Mesenchymal stem cell (in vitro differentiated cells and primary cell): ENCODE measurements at regions not wholly inside any gene's neighbourhood (a gene's known extent, or its start where the extent isn't known, plus 50 kb on each side); places are given as distances from the start of the nearest gene placed in this dataset.
"Not testable (repeated sequence)": the region's sequence is repeated elsewhere in the genome, so short reads cannot be mapped to it uniquely, and the experiment has no call there.

Experiments
- DNase-seq: peaks from one replicate; pipeline ENCODE4 v3.0.0-alpha.2; 2013
- H2AFZ ChIP-seq: one replicate; pipeline ENCODE4 v1.6.1; 2013; ENCODE audit warnings: low read depth, mild to moderate bottlenecking, control low read depth, inconsistent platforms, low read length, moderate library complexity
- H2AK5ac ChIP-seq: 2 replicates; pipeline ENCODE4 v1.6.1; 2013; ENCODE audit warnings: low read length, moderate library complexity, mild to moderate bottlenecking, inconsistent platforms; ENCODE audit not compliant: severe bottlenecking
- H2BK120ac ChIP-seq: one replicate; pipeline ENCODE4 v1.6.1; 2013; ENCODE audit warnings: low read depth, mild to moderate bottlenecking, inconsistent platforms, low read length, moderate library complexity
- H2BK12ac ChIP-seq, 2 experiments: one replicate each; pipeline ENCODE4 v1.6.1; 2013; ENCODE audit warnings: inconsistent platforms in 2 of 2, low read length in 2 of 2, mild to moderate bottlenecking in 2 of 2, moderate library complexity in 2 of 2, control low read depth in 1 of 2
- H2BK15ac ChIP-seq: one replicate; pipeline ENCODE4 v1.6.1; 2013; ENCODE audit warnings: mild to moderate bottlenecking, low read depth, inconsistent platforms; ENCODE audit not compliant: poor library complexity, severe bottlenecking
- H2BK5ac ChIP-seq: 2 replicates; pipeline ENCODE4 v1.6.1; 2013; ENCODE audit warnings: low read depth, mild to moderate bottlenecking, low read length, control low read depth, inconsistent platforms; ENCODE audit not compliant: poor library complexity, severe bottlenecking
- H3K14ac ChIP-seq, 2 experiments: one replicate each; pipeline ENCODE4 v1.6.1; 2013; ENCODE audit warnings: inconsistent platforms in 2 of 2, low read length in 2 of 2, control low read depth in 1 of 2, mild to moderate bottlenecking in 1 of 2, moderate library complexity in 1 of 2
- H3K18ac ChIP-seq, 2 experiments: one replicate each; pipeline ENCODE4 v1.6.1; 2013; ENCODE audit warnings: inconsistent platforms in 2 of 2, low read length in 2 of 2, control low read depth in 1 of 2, low read depth in 1 of 2, mild to moderate bottlenecking in 1 of 2
- H3K23ac ChIP-seq, 2 experiments: one replicate each; pipeline ENCODE4 v1.6.1; 2013; ENCODE audit warnings: inconsistent platforms in 2 of 2, low read length in 2 of 2, mild to moderate bottlenecking in 2 of 2, moderate library complexity in 2 of 2, control low read depth in 1 of 2
- H3K27ac ChIP-seq: 2 replicates; pipeline ENCODE4 v1.5.1; 2013; ENCODE audit warnings: mild to moderate bottlenecking, moderate library complexity, low read length, control low read depth, inconsistent platforms; ENCODE audit not compliant: poor library complexity, severe bottlenecking
- H3K27me3 ChIP-seq, 2 experiments: 2 replicates each; pipeline versions ENCODE4 v1.6.1 to v1.7.0; 2013; ENCODE audit warnings: low read length in 2 of 2, mild to moderate bottlenecking in 2 of 2, moderate library complexity in 2 of 2, control low read depth in 1 of 2, inconsistent platforms in 1 of 2; ENCODE audit not compliant: control insufficient read depth in 1 of 2, insufficient read depth in 1 of 2
- H3K36me3 ChIP-seq, 2 experiments: 2 replicates each; pipeline versions ENCODE4 v1.6.1 to v1.7.0; 2013; ENCODE audit warnings: low read length in 2 of 2, control low read depth in 1 of 2, inconsistent platforms in 1 of 2, low read depth in 1 of 2, mild to moderate bottlenecking in 1 of 2; ENCODE audit not compliant: insufficient read depth in 2 of 2, control insufficient read depth in 1 of 2
- H3K4ac ChIP-seq, 2 experiments: one replicate each; pipeline ENCODE4 v1.6.1; 2013; ENCODE audit warnings: inconsistent platforms in 2 of 2, low read length in 2 of 2, mild to moderate bottlenecking in 2 of 2, moderate library complexity in 2 of 2, control low read depth in 1 of 2, low read depth in 1 of 2
- H3K4me1 ChIP-seq: 2 replicates; pipeline ENCODE4 v1.6.1; 2013; ENCODE audit warnings: low read depth, low read length, control low read depth; ENCODE audit not compliant: control insufficient read depth, insufficient read depth
- H3K4me2 ChIP-seq: 2 replicates; pipeline ENCODE4 v1.6.1; 2013; ENCODE audit warnings: low read length, mild to moderate bottlenecking, inconsistent platforms; ENCODE audit not compliant: poor library complexity, severe bottlenecking
- H3K4me3 ChIP-seq, 2 experiments: 2 replicates each; pipeline versions ENCODE4 v1.5.1 to v1.7.0; 2013; ENCODE audit warnings: low read length in 2 of 2, mild to moderate bottlenecking in 2 of 2, control low read depth in 1 of 2, low read depth in 1 of 2; ENCODE audit not compliant: insufficient read depth in 1 of 2
- H3K79me1 ChIP-seq: replicated peaks from 2 replicates; pipeline ENCODE4 v1.6.1; 2013; ENCODE audit warnings: mild to moderate bottlenecking, control low read depth, low read length, inconsistent platforms; ENCODE audit not compliant: poor library complexity, severe bottlenecking
- H3K9ac ChIP-seq: 2 replicates; pipeline ENCODE4 v1.7.0; 2013; ENCODE audit warnings: mild to moderate bottlenecking, low read length, moderate library complexity
- H3K9me3 ChIP-seq: 2 replicates; pipeline ENCODE4 v1.7.0; 2013; ENCODE audit warnings: mild to moderate bottlenecking, low read length; ENCODE audit not compliant: control insufficient read depth
- H4K8ac ChIP-seq: one replicate; pipeline ENCODE4 v1.6.1; 2013; ENCODE audit warnings: inconsistent platforms, mild to moderate bottlenecking, low read length, moderate library complexity
- H4K91ac ChIP-seq: one replicate; pipeline ENCODE4 v1.6.1; 2013; ENCODE audit warnings: mild to moderate bottlenecking, low read length, inconsistent platforms
- WGBS: methylation state at CpG from one replicate; pipeline ENCODE4 v1.1.7; 2013; ENCODE audit warnings: mixed read lengths; 5-methylcytosine and 5-hydroxymethylcytosine counted together

DNA sequence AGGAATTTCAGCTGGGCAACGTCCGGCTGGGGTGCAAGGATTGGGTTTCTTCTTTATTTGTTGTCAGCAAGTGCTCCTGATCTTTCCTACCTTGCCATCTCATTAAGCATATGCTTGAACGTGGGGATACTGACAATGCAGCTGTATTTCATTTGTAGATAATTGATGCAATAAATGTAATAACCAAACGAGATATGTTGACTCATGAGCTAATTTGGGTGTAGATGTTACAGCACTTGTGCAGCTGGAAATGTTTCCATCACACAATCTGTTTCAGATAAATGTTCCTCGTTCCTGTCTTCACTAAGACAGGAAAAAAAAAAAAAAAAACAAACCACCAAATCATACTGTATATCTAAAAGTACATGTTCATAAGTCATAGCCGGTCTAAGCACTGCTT is 123.8 kb downstream of the DMRT2 start:
- no peak overlapping the region for H3K27ac ChIP-seq
- DNase-seq: no peak
- H2AFZ ChIP-seq: no peak overlapping the region
- H3K27me3 ChIP-seq: no peaks in the 10 kb centered on the region
- 52% methylated on average over 5 of the region's 6 CpGs for WGBS
- no peak overlapping the region for H4K91ac ChIP-seq
- peaks cover 6% of the 10 kb centered on the region for H3K9me3 ChIP-seq
- H3K79me1 ChIP-seq: no peaks in the 10 kb centered on the region
- no peak overlapping the region for H3K4me3 ChIP-seq
- H3K9ac ChIP-seq: no peak overlapping the region
- no peak overlapping the region for H2BK12ac ChIP-seq
- H3K23ac ChIP-seq: no peak overlapping the region
- H3K14ac ChIP-seq: no peak overlapping the region
- H3K4me2 ChIP-seq: no peak overlapping the region
- H3K4ac ChIP-seq: no peak overlapping the region
- no peak overlapping the region for H2AK5ac ChIP-seq
- H3K18ac ChIP-seq: no peak overlapping the region
- H3K36me3 ChIP-seq: no peaks in the 10 kb centered on the region
- H2BK5ac ChIP-seq: no peak overlapping the region
- no peak overlapping the region for H4K8ac ChIP-seq
- no peaks in the 10 kb centered on the region for H3K4me1 ChIP-seq
- H2BK120ac ChIP-seq: no peak overlapping the region
- H2BK15ac ChIP-seq: no peak overlapping the region

DNA sequence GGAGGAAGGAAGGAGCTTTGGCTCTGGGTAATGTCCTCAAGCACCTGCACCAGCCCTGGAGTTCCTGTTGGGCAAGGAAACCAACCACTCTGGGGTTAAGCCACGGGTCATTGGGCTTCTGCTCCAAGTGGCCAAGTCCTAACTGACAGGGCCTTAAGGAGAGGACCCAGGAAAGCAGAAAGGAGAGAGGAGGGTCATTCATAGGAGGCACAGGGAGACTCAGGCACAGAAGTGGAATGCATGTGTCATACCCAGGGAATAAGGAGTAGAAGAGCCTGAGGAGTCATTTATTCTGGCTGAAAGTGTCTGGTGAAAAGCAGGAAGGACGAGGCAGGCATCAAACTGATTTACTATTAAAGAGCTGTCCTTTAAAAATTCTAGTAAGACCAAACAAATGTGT is 129.2 kb downstream of the DMRT2 start:
- Histone ChIP-seq H2BK12ac (no peak overlapping the region), H3K23ac (no peak overlapping the region), H4K8ac (no peak overlapping the region), H2AK5ac (no peak overlapping the region), H2BK15ac (no peak overlapping the region), H3K36me3 (no peaks in the 10 kb centered on the region), H3K18ac (no peak overlapping the region), H3K4ac (no peak overlapping the region), H3K14ac (no peak overlapping the region), H3K27me3 (no peaks in the 10 kb centered on the region), H3K9me3 (no peaks in the 10 kb centered on the region), H3K79me1 (no peaks in the 10 kb centered on the region), H3K4me3 (no peak overlapping the region), H4K91ac (no peak overlapping the region), H3K9ac (no peak overlapping the region), H2BK5ac (no peak overlapping the region), H3K4me2 (no peak overlapping the region), H3K4me1 (no peaks in the 10 kb centered on the region), H2BK120ac (no peak overlapping the region), H3K27ac (no peak overlapping the region), H2AFZ (no peak overlapping the region)
- WGBS: 2% methylated on average over 2 of the region's 2 CpGs
- DNase-seq: no peak

DNA sequence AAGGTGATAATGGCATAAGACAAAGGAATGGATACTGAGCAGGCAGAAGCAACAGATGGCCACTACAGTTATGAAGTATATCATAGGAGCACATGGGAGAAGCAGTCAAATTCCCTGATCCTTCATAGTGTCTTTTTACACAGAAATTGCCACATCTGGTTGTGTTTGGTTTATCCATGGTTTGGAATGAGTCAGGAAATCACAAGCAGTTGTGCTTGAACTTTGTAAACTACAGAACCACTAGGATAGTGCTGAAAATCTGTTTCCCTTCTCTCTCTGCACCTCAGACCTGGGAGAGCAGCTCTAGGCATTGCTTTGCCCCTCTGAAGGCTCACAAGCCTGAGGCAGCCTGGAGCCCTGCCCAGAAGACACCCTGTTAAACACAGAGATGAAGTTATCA is 134.0 kb downstream of the DMRT2 start:
- no peak overlapping the region for H3K23ac ChIP-seq
- no peak overlapping the region for H4K91ac ChIP-seq
- H3K18ac ChIP-seq: no peak overlapping the region
- no peaks in the 10 kb centered on the region for H3K27me3 ChIP-seq
- H2BK5ac ChIP-seq: no peak overlapping the region
- no peaks in the 10 kb centered on the region for H3K9me3 ChIP-seq
- no peaks in the 10 kb centered on the region for H3K79me1 ChIP-seq
- H3K4me3 ChIP-seq: no peak overlapping the region
- no peak for DNase-seq
- H2AFZ ChIP-seq: no peak overlapping the region
- no peak overlapping the region for H2AK5ac ChIP-seq
- H3K4me1 ChIP-seq: no peaks in the 10 kb centered on the region
- no peak overlapping the region for H2BK120ac ChIP-seq
- no peak overlapping the region for H3K4me2 ChIP-seq
- no peaks in the 10 kb centered on the region for H3K36me3 ChIP-seq
- no peak overlapping the region for H4K8ac ChIP-seq
- no peak overlapping the region for H2BK12ac ChIP-seq
- no peak overlapping the region for H3K27ac ChIP-seq
- H3K14ac ChIP-seq: no peak overlapping the region
- H3K4ac ChIP-seq: no peak overlapping the region
- no peak overlapping the region for H3K9ac ChIP-seq
- H2BK15ac ChIP-seq: no peak overlapping the region

DNA sequence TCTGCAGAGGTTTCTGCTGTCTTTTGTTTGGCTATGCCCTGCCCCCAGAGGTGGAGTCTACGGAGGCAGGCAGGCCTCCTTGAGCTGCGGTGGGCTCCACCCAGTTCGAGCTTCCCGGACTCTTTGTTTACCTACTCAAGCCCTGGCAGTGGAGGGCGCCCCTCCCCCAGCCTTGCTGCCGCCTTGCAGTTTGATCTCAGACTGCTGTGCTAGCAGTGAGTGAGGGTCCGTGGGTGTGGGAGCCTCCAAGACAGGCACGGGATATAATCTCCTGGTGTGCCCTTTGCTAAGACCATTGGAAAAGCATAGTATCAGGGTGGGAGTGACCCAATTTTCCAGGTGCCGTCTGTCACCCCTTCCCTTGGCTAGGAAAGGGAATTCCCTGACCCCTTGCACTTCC is 137.0 kb downstream of the DMRT2 start:
- not testable (repeated sequence) for H4K91ac ChIP-seq, H3K14ac ChIP-seq, H3K27me3 ChIP-seq, H3K9ac ChIP-seq, H3K36me3 ChIP-seq, H3K4me1 ChIP-seq, H3K4me3 ChIP-seq, H3K18ac ChIP-seq, H3K79me1 ChIP-seq, H3K9me3 ChIP-seq, H3K4me2 ChIP-seq, H2BK15ac ChIP-seq, H2BK12ac ChIP-seq, H3K23ac ChIP-seq, H2BK5ac ChIP-seq, H4K8ac ChIP-seq, DNase-seq, H2AFZ ChIP-seq, H2BK120ac ChIP-seq, H3K4ac ChIP-seq, H3K27ac ChIP-seq, H2AK5ac ChIP-seq
- WGBS: 79% methylated on average over 9 of the region's 9 CpGs
